Calu3 (cell line): ENCODE measurements at regions not wholly inside any gene's neighbourhood (a gene's known extent, or its start where the extent isn't known, plus 50 kb on each side); places are given as distances from the start of the nearest gene placed in this dataset.

Source experiments
- BruUV-seq: library from RNA; stranded (reverse); fragments of 400-500 nt; replicated peaks from 2 replicates; lab custom pipeline; 2021; lab: Mats Ljungman, UMichigan
- CTCF ChIA-PET: fragments of 300-600 bp; sonication (Branson Sonifier 250); formaldehyde crosslinking; loops from one replicate; lab custom pipeline; 2022; ENCODE audit warnings: antibody characterized with exemption; lab: Charles Lee
- DNase-seq: peaks from one replicate; pipeline ENCODE4 v3.0.0; 2022
- H3K27ac Mint-ChIP-seq: one replicate; pipeline ENCODE4 v1.8.0; 2022; ENCODE audit warnings: mixed read lengths; ENCODE audit not compliant: unreplicated experiment
- H3K27me3 Mint-ChIP-seq: one replicate; pipeline ENCODE4 v1.8.0; 2022; ENCODE audit warnings: mixed read lengths; ENCODE audit not compliant: unreplicated experiment
- H3K36me3 Mint-ChIP-seq: one replicate; pipeline ENCODE4 v1.8.0; 2022; ENCODE audit warnings: mild to moderate bottlenecking, moderate library complexity, mixed read lengths; ENCODE audit not compliant: insufficient read depth, unreplicated experiment
- H3K4me1 Mint-ChIP-seq: one replicate; pipeline ENCODE4 v1.8.0; 2022; ENCODE audit warnings: mild to moderate bottlenecking, low read depth, mixed read lengths; ENCODE audit not compliant: unreplicated experiment
- H3K4me3 Mint-ChIP-seq: one replicate; pipeline ENCODE4 v1.8.0; 2022; ENCODE audit warnings: mild to moderate bottlenecking, low read depth, moderate library complexity, mixed read lengths; ENCODE audit not compliant: unreplicated experiment
- H3K9me3 Mint-ChIP-seq: one replicate; pipeline ENCODE4 v1.8.0; 2022; ENCODE audit warnings: low read depth, mixed read lengths; ENCODE audit not compliant: unreplicated experiment
- CTCF ChIP-seq: fragments of 200-600 bp; IDR thresholded peaks from one replicate; pipeline ENCODE4 v1.8.0; 2022; ENCODE audit warnings: antibody characterized with exemption; ENCODE audit not compliant: unreplicated experiment
- intact Hi-C: fragments of 100-400 bp; cut with micrococcal nuclease; formaldehyde crosslinking; loops from one replicate; pipeline ENCODE4 v1.10.0; 2022; ENCODE audit not compliant: unreplicated experiment

- H3K27me3 Mint-ChIP-seq, result no peaks in the 10 kb centered on the region
- intact Hi-C loops, result no loop called here
- CTCF ChIA-PET, result no interaction called here
These were observed 257.6 kb downstream of the MREG start for GRCh38 chr2:215755641-215756345.

GRCh38 chr2:215754546-215754945 lies 258.8 kb downstream of the MREG start:
- Mint-ChIP-seq H3K9me3 (peaks cover 2% of the 10 kb centered on the region), H3K36me3 (no peaks in the 10 kb centered on the region), H3K27me3 (no peaks in the 10 kb centered on the region), H3K4me1 (peaks cover 13% of the 10 kb centered on the region), H3K27ac (no peak overlapping the region), H3K4me3 (no peak overlapping the region)
- intact Hi-C loops, result no loop called here
- no TSS peak for BruUV-seq
- DNase-seq, result no peak
- CTCF ChIA-PET, result no interaction called here
- TF ChIP-seq CTCF, result no peak

More at GRCh38 chr2:215755641-215756345, 257.6 kb downstream of the MREG start:
- no TSS peak for BruUV-seq
- Mint-ChIP-seq H3K27ac (no peak overlapping the region), H3K4me1 (peaks cover 13% of the 10 kb centered on the region), H3K9me3 (peaks cover 3% of the 10 kb centered on the region), H3K4me3 (no peak overlapping the region), H3K36me3 (no peaks in the 10 kb centered on the region)
- no peak for TF ChIP-seq CTCF
- DNase-seq, result no peak

- no TSS peak for BruUV-seq
- H3K27me3 Mint-ChIP-seq, result no peaks in the 10 kb centered on the region
- no peak overlapping the region for H3K27ac Mint-ChIP-seq
- TF ChIP-seq CTCF, result no peak
- H3K36me3 Mint-ChIP-seq, result no peaks in the 10 kb centered on the region
- CTCF ChIA-PET, result no interaction called here
- intact Hi-C loops, result no loop called here
- H3K4me3 Mint-ChIP-seq, result no peak overlapping the region
- no peaks in the 10 kb centered on the region for H3K9me3 Mint-ChIP-seq
- H3K4me1 Mint-ChIP-seq, result peaks cover 13% of the 10 kb centered on the region
- no peak for DNase-seq
These were observed 259.5 kb downstream of the MREG start for GRCh38 chr2:215753808-215754207.

GRCh38 chr2:215752991-215753390 lies 260.4 kb downstream of the MREG start:
- peaks cover 13% of the 10 kb centered on the region for H3K4me1 Mint-ChIP-seq
- H3K36me3 Mint-ChIP-seq, result no peaks in the 10 kb centered on the region
- BruUV-seq, result no TSS peak
- H3K9me3 Mint-ChIP-seq, result no peaks in the 10 kb centered on the region
- H3K4me3 Mint-ChIP-seq, result no peak overlapping the region
- intact Hi-C loops, result no loop called here
- CTCF ChIA-PET, result no interaction called here
- no peak overlapping the region for H3K27ac Mint-ChIP-seq
- H3K27me3 Mint-ChIP-seq, result no peaks in the 10 kb centered on the region
- TF ChIP-seq CTCF, result no peak
- DNase-seq, result no peak
